SHP77 (cell line): ENCODE measurements at regions not wholly inside any gene's neighbourhood (a gene's known extent, or its start where the extent isn't known, plus 50 kb on each side); places are given as distances from the start of the nearest gene placed in this dataset.

Experiments used
- DNase-seq, 2 experiments: peaks; one replicate each; lab custom pipeline; 2025; lab: John Stamatoyannopoulos, UW

GRCh38 chr1:208513799-208514198 is 269.6 kb upstream of the PLXNA2 start:
- no peak for DNase-seq

GRCh38 chr1:208515129-208515528 is 270.9 kb upstream of the PLXNA2 start:
- no peak for DNase-seq

GRCh38 chr1:208516780-208517179 is 272.6 kb upstream of the PLXNA2 start:
- DNase-seq, result no peak

GRCh38 chr1:208520438-208521099 is 276.4 kb upstream of the PLXNA2 start:
- DNase-seq, result no peak

GRCh38 chr1:208521534-208521933 is 277.4 kb upstream of the PLXNA2 start:
- DNase-seq, result no peak

- no peak for DNase-seq
Measured at GRCh38 chr1:208523007-208523406, 278.8 kb upstream of the PLXNA2 start.

- DNase-seq, result no peak
Measured at GRCh38 chr1:208524376-208524775, 280.2 kb upstream of the PLXNA2 start.

- DNase-seq, result no peak
Measured at GRCh38 chr1:208524925-208525324, 280.7 kb upstream of the PLXNA2 start.

GRCh38 chr1:208525417-208525816 is 281.2 kb upstream of the PLXNA2 start:
- DNase-seq, result no peak

- DNase-seq, result no peak
Measured at GRCh38 chr1:208526613-208527125, 282.5 kb upstream of the PLXNA2 start.

GRCh38 chr1:208527156-208527555 is 283.0 kb upstream of the PLXNA2 start:
- no peak for DNase-seq

GRCh38 chr1:208528578-208529240 is 284.5 kb upstream of the PLXNA2 start:
- no peak for DNase-seq

GRCh38 chr1:208531003-208531750 is 287.0 kb upstream of the PLXNA2 start:
- no peak for DNase-seq

- DNase-seq, result no peak
Measured at GRCh38 chr1:208533746-208534598, 289.8 kb upstream of the PLXNA2 start.

- DNase-seq, result no peak
Measured at GRCh38 chr1:208534599-208534897, 290.4 kb upstream of the PLXNA2 start.

GRCh38 chr1:208534979-208535378 is 290.8 kb upstream of the PLXNA2 start:
- DNase-seq, result no peak

- DNase-seq, result no peak
Measured at GRCh38 chr1:208535511-208535910, 291.3 kb upstream of the PLXNA2 start.

- no peak for DNase-seq
Measured at GRCh38 chr1:208536212-208536611, 292.0 kb upstream of the PLXNA2 start.

GRCh38 chr1:208537198-208537597 is 293.0 kb upstream of the PLXNA2 start:
- DNase-seq, result no peak

GRCh38 chr1:208538078-208538477 is 293.9 kb upstream of the PLXNA2 start:
- no peak for DNase-seq

GRCh38 chr1:208538587-208538986 is 294.4 kb upstream of the PLXNA2 start:
- no peak for DNase-seq

GRCh38 chr1:208540724-208541123 is 296.5 kb upstream of the PLXNA2 start:
- DNase-seq, result no peak
